Kidney (tissue), 13 donors: ENCODE measurements at regions not wholly inside any gene's neighbourhood (a gene's known extent, or its start where the extent isn't known, plus 50 kb on each side); places are given as distances from the start of the nearest gene placed in this dataset.

Source experiments
- DNase-seq, 5 donors: peaks; one replicate each; pipeline ENCODE4 v3.0.0-alpha.2; 2013 to 2020
- FAIRE-seq: peaks from 2 replicates; lab custom pipeline; 2012; peaks lifted over from hg19 to GRCh38; lab: Jason Lieb, UNC
- H3K27ac ChIP-seq, 2 donors: one replicate each; pipeline ENCODE4 v1.7.0; 2013; ENCODE audit warnings: low read depth in 2 of 2, low read length in 2 of 2, inconsistent platforms in 1 of 2
- H3K27me3 ChIP-seq: one replicate; pipeline ENCODE4 v1.7.1; 2013; ENCODE audit warnings: low read length, inconsistent platforms; ENCODE audit not compliant: control insufficient read depth, insufficient read depth
- H3K36me3 ChIP-seq, 3 donors: one replicate each; pipeline versions ENCODE4 v1.7.0 to v1.7.1; 2013; ENCODE audit warnings: low read length in 3 of 3, control low read depth in 1 of 3, inconsistent platforms in 1 of 3; ENCODE audit not compliant: insufficient read depth in 3 of 3, control insufficient read depth in 2 of 3
- H3K4me1 ChIP-seq, 3 donors: one replicate each; pipeline versions ENCODE4 v1.7.0 to v1.7.1; 2013; ENCODE audit warnings: low read length in 3 of 3, inconsistent platforms in 1 of 3, low read depth in 1 of 3; ENCODE audit not compliant: control insufficient read depth in 2 of 3, insufficient read depth in 2 of 3
- H3K4me3 ChIP-seq, 3 donors: one replicate each; pipeline versions ENCODE4 v1.7.0 to v1.8.1; 2013; ENCODE audit warnings: low read length in 3 of 3, control low read depth in 1 of 3, inconsistent platforms in 1 of 3
- H3K9ac ChIP-seq, 3 donors: one replicate each; pipeline versions ENCODE4 v1.7.0 to v1.7.1; 2013; ENCODE audit warnings: low read length in 3 of 3, control low read depth in 1 of 3, inconsistent platforms in 1 of 3
- H3K9me3 ChIP-seq, 3 donors: one replicate each; pipeline versions ENCODE4 v1.7.0 to v1.7.1; 2013; ENCODE audit warnings: low read length in 3 of 3, control low read depth in 1 of 3, inconsistent platforms in 1 of 3; ENCODE audit not compliant: control insufficient read depth in 2 of 3, insufficient read depth in 1 of 3
- CTCF ChIP-seq: IDR thresholded peaks from 3 replicates; pipeline ENCODE4 v1.5.1; 2012; ENCODE audit warnings: mild to moderate bottlenecking, moderate library complexity, borderline replicate concordance; ENCODE audit not compliant: insufficient read depth; ENCODE audit errors: extremely low read depth
- intact Hi-C: fragments of 100-400 bp; cut with DNase I; formaldehyde crosslinking; loops from one replicate; pipeline ENCODE4 v1.11.1; 2022
- donor health status: control.
- donor health status: control.
- donor health status: control.
- donor health status: control.
- donor health status: control.
- donor health status: DM: yes; HTN: yes; CAD: no.
- donor health status: Normal renal cell carcinoma (clear cell type).

GRCh38 chr2:41600460-41600859, 447.4 kb upstream of the PKDCC start:
- DNase-seq (no peak), FAIRE-seq (no peak)
- Histone ChIP-seq H3K27ac (no peak overlapping the region), H3K27me3 (no peaks in the 10 kb centered on the region), H3K4me3 (no peak overlapping the region), H3K36me3 (no peaks in the 10 kb centered on the region), H3K4me1 (no peaks in the 10 kb centered on the region), H3K9ac (no peak overlapping the region), H3K9me3 (no peaks in the 10 kb centered on the region)
- intact Hi-C loops = no loop called here
- TF ChIP-seq CTCF = no peak

GRCh38 chr2:41602341-41602740, 445.5 kb upstream of the PKDCC start:
- Histone ChIP-seq H3K27ac (no peak overlapping the region), H3K4me1 (no peaks in the 10 kb centered on the region), H3K9ac (no peak overlapping the region), H3K36me3 (no peaks in the 10 kb centered on the region), H3K4me3 (no peak overlapping the region), H3K9me3 (no peaks in the 10 kb centered on the region), H3K27me3 (no peaks in the 10 kb centered on the region)
- TF ChIP-seq CTCF = no peak
- no peak for FAIRE-seq
- DNase-seq = no peak
- intact Hi-C loops = no loop called here

GRCh38 chr2:41605311-41605710, 442.5 kb upstream of the PKDCC start:
- no peak for TF ChIP-seq CTCF
- no peaks in the 10 kb centered on the region for H3K4me1 ChIP-seq
- no peaks in the 10 kb centered on the region for H3K36me3 ChIP-seq
- H3K9me3 ChIP-seq = no peaks in the 10 kb centered on the region
- H3K27me3 ChIP-seq = no peaks in the 10 kb centered on the region
- intact Hi-C loops = no loop called here
- no peak overlapping the region for H3K9ac ChIP-seq
- DNase-seq (no peak), FAIRE-seq (no peak)
- no peak overlapping the region for H3K4me3 ChIP-seq
- no peak overlapping the region for H3K27ac ChIP-seq

- no peak for TF ChIP-seq CTCF
- Histone ChIP-seq H3K27ac (no peak overlapping the region), H3K4me1 (peaks cover 0 to 1% (median 0%) of the 10 kb centered on the region in 3 donors), H3K36me3 (no peaks in the 10 kb centered on the region), H3K27me3 (no peaks in the 10 kb centered on the region), H3K9me3 (no peaks in the 10 kb centered on the region), H3K9ac (no peak overlapping the region), H3K4me3 (no peak overlapping the region)
- DNase-seq (no peak), FAIRE-seq (no peak)
- intact Hi-C loops = no loop called here
These were observed 441.9 kb upstream of the PKDCC start for GRCh38 chr2:41605914-41606313.
